SK-N-SH treated with all-trans-retinoic acid at 6 μM for 48 hours (cell line): ENCODE measurements at regions not wholly inside any gene's neighbourhood (a gene's known extent, or its start where the extent isn't known, plus 50 kb on each side); places are given as distances from the start of the nearest gene placed in this dataset.

Experiments
- ATAC-seq: fragments of 200-7000 bp; cut with Tn5 transposase; 3 replicates; pipeline ENCODE4 v1.9.1; 2020; ENCODE audit warnings: mild to moderate bottlenecking, moderate library complexity
- ARNTL ChIP-seq: fragments of 450-650 bp; formaldehyde crosslinking; IDR thresholded peaks from 2 replicates; pipeline ENCODE4 v1.5.0; 2020; ENCODE audit warnings: low read depth, mild to moderate bottlenecking, moderate library complexity, borderline replicate concordance
- BACH2 ChIP-seq: fragments of 250-450 bp; sonication (Bioruptor Pico); IDR thresholded peaks from 2 replicates; pipeline ENCODE4 v1.9.0; 2021; ENCODE audit warnings: mild to moderate bottlenecking, borderline replicate concordance
- ESRRG ChIP-seq: fragments of 250-450 bp; sonication (Bioruptor Pico); IDR thresholded peaks from 2 replicates; pipeline ENCODE4 v1.6.1; 2021; ENCODE audit warnings: mild to moderate bottlenecking
- GLIS3 ChIP-seq: fragments of 250-450 bp; sonication (Bioruptor Pico); IDR thresholded peaks from 2 replicates; pipeline ENCODE4 v1.5.0; 2020; ENCODE audit warnings: mild to moderate bottlenecking, moderate library complexity
- OSR1 ChIP-seq: fragments of 250-450 bp; sonication (Bioruptor Pico); IDR thresholded peaks from 2 replicates; pipeline ENCODE4 v1.8.0; 2022; ENCODE audit warnings: moderate library complexity, mild to moderate bottlenecking, inconsistent platforms
- PPARA ChIP-seq: fragments of 250-450 bp; sonication (Bioruptor Pico); IDR thresholded peaks from 2 replicates; pipeline ENCODE4 v1.5.0; 2020; ENCODE audit warnings: mild to moderate bottlenecking, borderline replicate concordance
- RARB ChIP-seq: fragments of 250-450 bp; sonication (Bioruptor Pico); IDR thresholded peaks from 2 replicates; pipeline ENCODE4 v1.8.0; 2021; ENCODE audit warnings: mild to moderate bottlenecking, moderate library complexity
- SNAI2 ChIP-seq: fragments of 250-450 bp; sonication (Bioruptor Pico); IDR thresholded peaks from 2 replicates; pipeline ENCODE4 v1.5.0; 2020; ENCODE audit warnings: mild to moderate bottlenecking, moderate library complexity
- TCF4 ChIP-seq: fragments of 250-450 bp; sonication (Bioruptor Pico); IDR thresholded peaks from 2 replicates; pipeline ENCODE4 v1.8.0; 2021; ENCODE audit warnings: mild to moderate bottlenecking, moderate library complexity, borderline replicate concordance
- TOX ChIP-seq: fragments of 250-450 bp; sonication (Bioruptor Pico); IDR thresholded peaks from 2 replicates; pipeline ENCODE4 v1.8.0; 2021; ENCODE audit warnings: mild to moderate bottlenecking, moderate library complexity, borderline replicate concordance
- ZFP3 ChIP-seq: fragments of 250-450 bp; sonication (Bioruptor Pico); IDR thresholded peaks from 2 replicates; pipeline ENCODE4 v1.5.0; 2020; ENCODE audit warnings: mild to moderate bottlenecking, moderate library complexity
- ZNF70 ChIP-seq: fragments of 450-650 bp; formaldehyde crosslinking; IDR thresholded peaks from 2 replicates; pipeline ENCODE4 v1.5.0; 2020; ENCODE audit warnings: mild to moderate bottlenecking, moderate library complexity
- TF ChIP-seq, protein P1 (sequence below): fragments of 250-450 bp; sonication (Bioruptor Pico); IDR thresholded peaks from 2 replicates; pipeline ENCODE4 v1.5.0; 2020; ENCODE audit warnings: mild to moderate bottlenecking, moderate library complexity
- TF ChIP-seq, protein P2 (sequence below): fragments of 250-450 bp; sonication (Bioruptor Pico); IDR thresholded peaks from 2 replicates; pipeline ENCODE4 v1.5.1; 2021; ENCODE audit warnings: mild to moderate bottlenecking, moderate library complexity
- TF ChIP-seq, protein P3 (sequence below): fragments of 250-450 bp; sonication (Bioruptor Pico); IDR thresholded peaks from 2 replicates; pipeline ENCODE4 v1.5.1; 2020; ENCODE audit warnings: low read depth, mild to moderate bottlenecking, moderate library complexity

DNA sequence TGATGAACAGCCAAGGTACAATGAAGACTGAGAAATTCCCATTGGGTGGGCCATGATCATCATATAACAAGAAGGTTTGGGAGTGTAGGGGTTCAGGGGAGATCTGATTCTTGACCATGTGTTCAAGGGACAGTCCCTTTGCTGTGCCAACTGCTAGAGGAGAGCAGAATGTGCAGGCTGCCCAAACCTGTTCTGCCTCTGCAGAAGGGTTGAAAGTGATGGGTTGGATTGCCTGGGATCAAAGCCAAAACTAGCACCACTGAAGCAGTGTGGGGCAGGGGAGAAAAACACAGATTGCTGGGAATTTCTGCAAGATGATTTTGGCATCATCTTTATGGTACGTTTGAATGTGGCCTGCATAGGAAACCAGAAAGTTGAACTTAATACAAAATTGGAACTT, 303.9 kb downstream of the OTUD1 start (continued):
- TF ChIP-seq, protein P1, sequence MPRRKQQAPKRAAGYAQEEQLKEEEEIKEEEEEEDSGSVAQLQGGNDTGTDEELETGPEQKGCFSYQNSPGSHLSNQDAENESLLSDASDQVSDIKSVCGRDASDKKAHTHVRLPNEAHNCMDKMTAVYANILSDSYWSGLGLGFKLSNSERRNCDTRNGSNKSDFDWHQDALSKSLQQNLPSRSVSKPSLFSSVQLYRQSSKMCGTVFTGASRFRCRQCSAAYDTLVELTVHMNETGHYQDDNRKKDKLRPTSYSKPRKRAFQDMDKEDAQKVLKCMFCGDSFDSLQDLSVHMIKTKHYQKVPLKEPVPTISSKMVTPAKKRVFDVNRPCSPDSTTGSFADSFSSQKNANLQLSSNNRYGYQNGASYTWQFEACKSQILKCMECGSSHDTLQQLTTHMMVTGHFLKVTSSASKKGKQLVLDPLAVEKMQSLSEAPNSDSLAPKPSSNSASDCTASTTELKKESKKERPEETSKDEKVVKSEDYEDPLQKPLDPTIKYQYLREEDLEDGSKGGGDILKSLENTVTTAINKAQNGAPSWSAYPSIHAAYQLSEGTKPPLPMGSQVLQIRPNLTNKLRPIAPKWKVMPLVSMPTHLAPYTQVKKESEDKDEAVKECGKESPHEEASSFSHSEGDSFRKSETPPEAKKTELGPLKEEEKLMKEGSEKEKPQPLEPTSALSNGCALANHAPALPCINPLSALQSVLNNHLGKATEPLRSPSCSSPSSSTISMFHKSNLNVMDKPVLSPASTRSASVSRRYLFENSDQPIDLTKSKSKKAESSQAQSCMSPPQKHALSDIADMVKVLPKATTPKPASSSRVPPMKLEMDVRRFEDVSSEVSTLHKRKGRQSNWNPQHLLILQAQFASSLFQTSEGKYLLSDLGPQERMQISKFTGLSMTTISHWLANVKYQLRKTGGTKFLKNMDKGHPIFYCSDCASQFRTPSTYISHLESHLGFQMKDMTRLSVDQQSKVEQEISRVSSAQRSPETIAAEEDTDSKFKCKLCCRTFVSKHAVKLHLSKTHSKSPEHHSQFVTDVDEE (CRISPR knock-in tag), result no peak

GRCh38 chr10:23754179-23754578, 315.3 kb downstream of the OTUD1 start:
- TF ChIP-seq PPARA (CRISPR knock-in tag) (no peak), GLIS3 (CRISPR knock-in tag) (no peak), OSR1 (no peak), ZFP3 (CRISPR knock-in tag) (no peak)
- TF ChIP-seq, protein P2, sequence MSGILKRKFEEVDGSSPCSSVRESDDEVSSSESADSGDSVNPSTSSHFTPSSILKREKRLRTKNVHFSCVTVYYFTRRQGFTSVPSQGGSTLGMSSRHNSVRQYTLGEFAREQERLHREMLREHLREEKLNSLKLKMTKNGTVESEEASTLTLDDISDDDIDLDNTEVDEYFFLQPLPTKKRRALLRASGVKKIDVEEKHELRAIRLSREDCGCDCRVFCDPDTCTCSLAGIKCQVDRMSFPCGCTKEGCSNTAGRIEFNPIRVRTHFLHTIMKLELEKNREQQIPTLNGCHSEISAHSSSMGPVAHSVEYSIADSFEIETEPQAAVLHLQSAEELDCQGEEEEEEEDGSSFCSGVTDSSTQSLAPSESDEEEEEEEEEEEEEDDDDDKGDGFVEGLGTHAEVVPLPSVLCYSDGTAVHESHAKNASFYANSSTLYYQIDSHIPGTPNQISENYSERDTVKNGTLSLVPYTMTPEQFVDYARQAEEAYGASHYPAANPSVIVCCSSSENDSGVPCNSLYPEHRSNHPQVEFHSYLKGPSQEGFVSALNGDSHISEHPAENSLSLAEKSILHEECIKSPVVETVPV, result no peak
- ATAC-seq, result no peak

DNA sequence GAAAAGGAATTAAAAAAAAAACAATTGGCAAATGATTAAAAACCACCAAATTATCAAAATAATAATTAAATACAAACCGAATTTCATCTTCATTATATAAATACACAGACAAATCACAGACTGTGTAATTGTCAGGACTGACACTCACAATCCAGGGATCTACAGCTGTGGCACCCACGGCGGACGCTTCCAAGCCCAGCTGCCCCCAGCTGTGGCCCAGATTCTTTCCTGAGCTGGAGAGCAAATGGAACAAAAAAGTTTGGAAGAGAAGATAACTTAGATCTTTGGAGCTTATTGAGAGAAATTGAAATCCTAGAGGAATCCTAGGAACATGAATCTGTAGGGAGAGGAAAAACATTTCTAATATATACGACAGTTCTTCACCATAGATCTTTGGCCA, 316.1 kb downstream of the OTUD1 start:
- TF ChIP-seq BACH2 (no peak), PPARA (CRISPR knock-in tag) (no peak), SNAI2 (CRISPR knock-in tag) (no peak), ESRRG (no peak), ZNF70 (CRISPR knock-in tag) (no peak)
- TF ChIP-seq, protein P2, result no peak
- TF ChIP-seq, protein P3, sequence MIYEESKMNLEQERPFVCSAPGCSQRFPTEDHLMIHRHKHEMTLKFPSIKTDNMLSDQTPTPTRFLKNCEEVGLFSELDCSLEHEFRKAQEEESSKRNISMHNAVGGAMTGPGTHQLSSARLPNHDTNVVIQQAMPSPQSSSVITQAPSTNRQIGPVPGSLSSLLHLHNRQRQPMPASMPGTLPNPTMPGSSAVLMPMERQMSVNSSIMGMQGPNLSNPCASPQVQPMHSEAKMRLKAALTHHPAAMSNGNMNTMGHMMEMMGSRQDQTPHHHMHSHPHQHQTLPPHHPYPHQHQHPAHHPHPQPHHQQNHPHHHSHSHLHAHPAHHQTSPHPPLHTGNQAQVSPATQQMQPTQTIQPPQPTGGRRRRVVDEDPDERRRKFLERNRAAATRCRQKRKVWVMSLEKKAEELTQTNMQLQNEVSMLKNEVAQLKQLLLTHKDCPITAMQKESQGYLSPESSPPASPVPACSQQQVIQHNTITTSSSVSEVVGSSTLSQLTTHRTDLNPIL, result no peak
- ATAC-seq, result no peak

DNA sequence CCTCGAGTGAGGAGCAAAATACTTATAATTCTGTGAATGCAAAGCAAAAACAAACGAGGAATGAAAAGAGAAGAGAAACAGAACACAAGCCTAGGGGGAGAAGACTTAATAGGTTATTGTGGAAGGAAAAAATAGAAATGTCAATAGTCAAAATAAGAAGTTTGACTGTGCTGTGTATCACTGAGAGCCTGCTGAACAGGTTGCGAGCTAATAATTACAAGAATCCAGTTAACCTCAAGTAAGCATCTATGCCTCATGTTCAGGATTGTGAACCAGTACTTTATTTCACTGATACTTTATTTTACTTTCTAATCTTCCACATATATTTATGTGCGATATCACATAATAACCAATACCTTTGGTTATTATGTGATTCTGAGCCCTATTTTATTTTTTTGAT, 316.7 kb downstream of the OTUD1 start:
- TF ChIP-seq RARB (CRISPR knock-in tag), result no peak
- TF ChIP-seq ZFP3 (CRISPR knock-in tag), result no peak
- TF ChIP-seq, protein P1 (CRISPR knock-in tag), result no peak
- TF ChIP-seq ESRRG, result no peak
- TF ChIP-seq TOX (CRISPR knock-in tag), result no peak
- no peak for TF ChIP-seq TCF4

DNA sequence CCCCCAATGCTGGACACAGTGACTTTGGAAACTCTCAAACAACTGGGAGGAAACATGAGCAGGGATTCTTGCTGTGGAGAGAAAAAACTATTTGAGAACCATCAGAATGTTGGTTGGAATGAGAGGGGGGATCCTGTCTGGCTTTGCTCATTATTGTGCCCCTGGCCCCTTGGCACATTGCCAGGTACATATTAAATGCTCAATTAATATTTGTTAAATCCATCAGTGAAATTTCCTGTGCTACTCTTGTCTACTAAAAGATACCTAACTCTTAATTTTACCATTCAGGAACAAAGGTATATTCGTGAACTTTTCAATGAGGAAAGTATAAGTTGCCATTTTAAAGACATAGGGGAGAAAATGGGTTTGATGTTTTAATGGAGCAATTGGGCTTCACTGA, 329.4 kb downstream of the OTUD1 start:
- TF ChIP-seq OSR1, result no peak
- TF ChIP-seq SNAI2 (CRISPR knock-in tag), result no peak
- TF ChIP-seq TCF4, result no peak
- TF ChIP-seq BACH2, result no peak
- TF ChIP-seq ARNTL (CRISPR knock-in tag), result no peak
- TF ChIP-seq PPARA (CRISPR knock-in tag), result no peak
- no peak for TF ChIP-seq RARB (CRISPR knock-in tag)
- no peak for TF ChIP-seq ESRRG
- no peak for ATAC-seq

More for the DNA sequence above, 316.7 kb downstream of the OTUD1 start:
- no peak for ATAC-seq
